Left colon (tissue), 2 donors: ENCODE measurements at regions not wholly inside any gene's neighbourhood (a gene's known extent, or its start where the extent isn't known, plus 50 kb on each side); places are given as distances from the start of the nearest gene placed in this dataset.
A peak's percentile ranks its signal among the peaks of the same experiment; 100 is the strongest.
"Not testable (repeated sequence)": the region's sequence is repeated elsewhere in the genome, so short reads cannot be mapped to it uniquely, and the experiment has no call there.

Experiments
- ATAC-seq: fragments of 200-7000 bp; cut with Tn5 transposase; one replicate; pipeline ENCODE4 v1.9.1; 2020; ENCODE audit warnings: mild to moderate bottlenecking, moderate library complexity
- DNase-seq, 2 donors: peaks; one replicate each; pipeline ENCODE4 v3.0.0-alpha.2; 2020
- intact Hi-C, 2 donors: fragments of 100-400 bp; cut with DNase I in 1 of 2; cut with micrococcal nuclease in 1 of 2; formaldehyde crosslinking; loops; one replicate each; pipeline versions ENCODE4 v1.11.2 to v1.14.0; 2022; cut with DNase I, micrococcal nuclease
- donor health status: DM: no; HTN: no; CAD: no.
- donor health status: DM: yes; HTN: yes; CAD: no.

DNA sequence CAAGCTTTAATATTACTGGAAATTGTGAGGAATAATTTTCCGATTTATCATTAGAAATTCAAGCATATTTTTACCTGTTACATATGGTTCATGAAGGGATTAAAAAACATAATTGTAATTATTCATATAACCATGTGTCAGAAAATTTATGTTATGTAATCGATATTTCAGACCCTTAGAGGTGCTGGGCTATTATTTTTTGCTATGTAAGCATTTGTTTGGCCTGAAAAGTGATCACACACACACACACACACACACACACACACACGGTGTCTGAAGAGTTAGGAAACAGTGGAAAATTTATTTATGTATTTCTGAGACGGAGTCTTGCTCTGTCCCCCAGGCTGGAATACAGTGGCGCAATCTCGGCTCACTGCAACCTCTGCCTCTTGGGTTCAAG is 375.5 kb downstream of the PTH2R start:
- intact Hi-C loops = no loop called here
- ATAC-seq = no peak

GRCh38 chr2:208783184-208783583 is 376.6 kb downstream of the PTH2R start:
- DNase-seq = no peak
- peak; percentile 66 for ATAC-seq
- intact Hi-C loops = no loop called here

More for the DNA sequence above, 375.5 kb downstream of the PTH2R start:
- no peak for DNase-seq

- intact Hi-C loops = not testable (repeated sequence)
Measured at GRCh38 chr2:208784774-208785173, 378.2 kb downstream of the PTH2R start.

GRCh38 chr2:208791257-208791656 is 384.7 kb downstream of the PTH2R start:
- intact Hi-C loops = no loop called here
- ATAC-seq = no peak
- no peak for DNase-seq

More at GRCh38 chr2:208784774-208785173, 378.2 kb downstream of the PTH2R start:
- not testable (repeated sequence) for DNase-seq, ATAC-seq

DNA sequence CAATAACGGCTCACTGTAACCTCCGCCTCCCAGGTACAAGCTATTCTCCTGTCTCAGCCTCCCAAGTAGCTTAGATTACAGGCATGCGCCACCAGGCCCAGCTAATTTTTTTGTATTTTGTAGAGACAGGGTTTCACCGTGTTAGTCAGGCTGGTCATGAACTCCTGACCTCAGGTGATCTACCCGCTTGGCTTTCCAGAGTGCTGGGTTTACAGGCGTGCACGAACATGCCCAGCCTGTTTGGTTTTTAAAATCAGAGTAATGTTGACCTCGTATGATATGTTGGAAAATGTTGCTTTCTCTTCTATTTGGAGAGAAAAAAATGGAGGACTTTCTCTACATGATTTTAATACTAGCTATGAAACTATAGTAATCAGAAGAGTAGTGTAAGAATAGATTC is 386.2 kb downstream of the PTH2R start:
- DNase-seq (no peak), ATAC-seq (no peak)
- intact Hi-C loops = no loop called here

DNA sequence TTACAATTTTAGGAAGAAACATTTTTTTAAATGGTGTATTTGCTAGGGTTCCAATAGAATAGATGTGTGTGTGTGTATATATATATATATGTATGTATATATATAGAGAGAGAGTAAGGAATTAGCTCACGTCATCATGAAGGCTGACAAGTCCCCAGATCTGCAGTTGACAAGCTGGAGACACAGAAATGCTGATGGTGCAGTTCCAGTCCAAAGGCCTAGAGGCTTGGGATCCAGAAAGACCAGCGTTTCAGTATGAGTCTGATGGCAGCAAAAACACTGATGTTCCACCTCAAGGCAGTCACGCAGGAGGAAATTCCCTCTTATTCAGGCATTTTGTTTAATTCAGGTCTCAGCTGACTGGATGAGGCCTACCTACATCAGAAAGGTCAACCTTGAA is 386.8 kb downstream of the PTH2R start:
- DNase-seq = no peak
- intact Hi-C loops = no loop called here
- no peak for ATAC-seq

GRCh38 chr2:208794288-208794975 is 387.8 kb downstream of the PTH2R start:
- intact Hi-C loops = no loop called here
- no peak for ATAC-seq
- no peak for DNase-seq

- DNase-seq (no peak), ATAC-seq (no peak)
- intact Hi-C loops = no loop called here
Measured at GRCh38 chr2:208798698-208799097, 392.1 kb downstream of the PTH2R start.

- DNase-seq = no peak
- intact Hi-C loops = no loop called here
- ATAC-seq = no peak
Measured at GRCh38 chr2:208799397-208799796, 392.8 kb downstream of the PTH2R start.

DNA sequence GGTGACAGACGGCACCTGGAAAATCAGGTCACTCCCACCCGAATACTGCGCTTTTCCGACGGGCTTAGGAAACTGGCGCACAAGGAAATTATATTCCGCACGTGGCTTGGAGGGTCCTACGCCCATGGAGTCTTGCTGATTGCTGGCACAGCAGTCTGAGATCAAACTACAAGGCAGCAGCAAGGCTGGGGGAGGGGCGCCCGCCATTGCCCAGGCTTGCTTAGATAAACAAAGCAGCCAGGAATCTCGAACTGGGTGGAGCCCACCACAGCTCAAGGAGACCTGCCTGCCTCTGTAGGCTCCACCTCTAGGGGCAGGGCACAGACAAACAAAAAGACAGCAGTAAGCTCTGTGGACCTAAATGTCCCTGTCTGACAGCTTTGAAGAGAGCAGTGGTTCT is 394.3 kb downstream of the PTH2R start:
- DNase-seq, intact Hi-C loops, ATAC-seq: not testable (repeated sequence)

DNA sequence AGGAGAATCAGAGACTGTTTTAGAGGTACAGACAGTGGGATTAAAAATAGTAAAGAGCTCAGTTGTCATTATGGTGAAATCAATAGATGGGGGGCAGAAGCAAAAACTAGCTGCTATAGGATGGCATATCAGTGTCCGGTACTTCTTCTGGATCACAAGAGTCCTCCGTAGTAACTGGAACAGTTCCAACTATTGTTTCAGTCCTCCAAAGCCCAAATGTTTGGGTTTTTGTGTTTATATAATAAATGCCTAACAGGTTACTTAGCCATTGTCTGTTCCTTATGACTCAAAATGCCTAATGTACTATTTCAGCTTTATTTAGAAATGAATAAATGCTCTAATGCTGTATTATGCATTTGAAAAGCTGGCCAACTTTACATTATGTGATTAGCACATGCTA is 401.2 kb downstream of the PTH2R start:
- no peak for ATAC-seq
- intact Hi-C loops = no loop called here
- no peak for DNase-seq

GRCh38 chr2:208811885-208812284 is 405.3 kb downstream of the PTH2R start:
- intact Hi-C loops, ATAC-seq: not testable (repeated sequence)
- peak in 1 of 2 donors; percentile 31 for DNase-seq

DNA sequence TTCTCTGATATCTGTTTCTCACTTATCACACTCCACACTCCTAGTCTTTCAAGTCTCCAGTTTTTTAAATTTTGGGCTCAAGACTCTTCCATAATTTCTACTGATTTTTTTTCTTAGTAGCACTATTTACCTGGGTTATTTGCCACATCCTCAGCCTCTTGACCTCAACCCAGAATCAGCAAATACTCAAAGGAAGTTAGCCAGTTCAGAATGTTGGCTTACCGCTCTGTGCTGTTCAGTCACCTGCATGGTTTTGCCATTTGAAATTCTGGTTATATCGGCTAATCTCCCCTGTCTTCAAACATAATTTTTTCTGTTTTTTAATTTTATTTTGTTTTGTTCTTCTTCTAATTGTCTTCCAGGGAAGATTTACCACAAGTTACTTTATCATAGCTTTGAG is 412.6 kb downstream of the PTH2R start:
- intact Hi-C loops = no loop called here
- no peak for ATAC-seq
- DNase-seq = no peak

GRCh38 chr2:208820014-208820688 is 413.6 kb downstream of the PTH2R start:
- peak; percentile 58 for ATAC-seq
- intact Hi-C loops = no loop called here
- no peak for DNase-seq

- ATAC-seq = peak; percentile 45
- intact Hi-C loops = no loop called here
- no peak for DNase-seq
Measured at GRCh38 chr2:208827109-208827508, 420.5 kb downstream of the PTH2R start.

DNA sequence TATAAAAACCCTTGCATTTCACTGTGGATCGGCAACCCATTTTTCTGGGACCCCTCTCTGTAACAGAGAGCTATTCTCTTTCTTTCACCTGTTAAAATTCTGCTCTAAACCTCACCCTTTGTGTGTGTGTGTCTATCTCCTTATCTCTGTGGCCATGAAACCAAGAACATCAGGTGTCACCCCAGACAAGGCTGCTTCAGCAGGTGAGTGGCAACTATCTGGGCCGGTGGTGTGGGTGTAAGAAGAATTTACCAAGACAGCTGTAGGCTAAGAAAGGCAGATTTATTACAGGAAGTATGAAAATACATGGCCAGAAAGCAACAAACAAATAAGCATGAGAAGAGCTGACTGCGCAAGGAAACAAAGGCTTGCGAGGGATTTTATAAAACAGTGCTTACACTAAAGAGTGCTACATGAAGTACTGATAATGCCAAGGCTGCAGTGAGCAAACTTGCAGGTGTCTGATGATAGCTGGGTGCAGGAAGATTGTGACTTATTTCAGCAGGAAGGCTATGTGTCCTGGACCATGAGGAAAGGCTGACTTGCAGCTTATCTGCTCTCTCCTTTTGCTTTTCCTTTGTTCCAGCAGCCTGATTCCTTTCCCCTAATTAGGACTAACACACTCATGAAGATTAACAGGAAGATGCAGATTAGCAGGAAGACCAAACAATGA is 421.1 kb downstream of the PTH2R start:
- intact Hi-C loops = no loop called here
- DNase-seq (no peak), ATAC-seq (peak; percentile 15)

DNA sequence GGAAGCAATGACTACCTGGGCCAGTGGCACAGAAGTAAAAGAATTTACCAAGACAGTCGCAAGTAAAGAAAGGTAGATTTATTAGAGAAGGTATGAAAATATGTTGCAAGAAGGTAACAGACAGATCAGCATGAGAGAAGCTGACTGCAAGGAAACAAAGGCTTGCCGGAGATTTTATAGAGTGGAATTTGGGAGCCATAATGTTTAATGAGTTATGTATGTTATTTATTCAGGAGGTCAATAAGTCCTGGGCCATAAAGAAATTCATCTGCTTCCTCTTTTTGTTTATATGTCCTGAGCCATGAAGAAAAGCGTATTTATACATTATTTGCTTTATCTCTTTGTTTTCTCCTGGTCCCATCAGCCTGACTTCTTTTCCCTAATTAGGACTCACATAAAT is 423.6 kb downstream of the PTH2R start:
- intact Hi-C loops = no loop called here
- ATAC-seq (peak; percentile 98), DNase-seq (no peak)

DNA sequence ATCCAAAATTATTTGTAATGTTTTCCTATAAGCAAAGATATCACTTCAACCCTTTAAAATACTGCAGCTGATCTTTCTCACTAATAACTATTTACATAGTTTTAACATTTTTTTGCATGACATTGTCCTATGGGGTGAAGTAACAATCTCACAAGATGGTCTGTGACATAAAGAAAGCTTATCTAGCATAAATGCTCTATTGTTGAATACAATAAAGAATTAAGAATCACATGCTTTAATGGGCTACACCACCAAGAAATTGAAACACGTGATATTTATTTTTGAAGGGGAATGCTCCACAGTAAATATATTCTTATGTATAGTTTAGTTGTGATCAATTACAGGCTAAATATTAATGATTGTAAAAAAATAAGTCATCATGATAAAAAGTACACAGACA is 441.1 kb downstream of the PTH2R start:
- intact Hi-C loops = no loop called here
- ATAC-seq (no peak), DNase-seq (no peak)

DNA sequence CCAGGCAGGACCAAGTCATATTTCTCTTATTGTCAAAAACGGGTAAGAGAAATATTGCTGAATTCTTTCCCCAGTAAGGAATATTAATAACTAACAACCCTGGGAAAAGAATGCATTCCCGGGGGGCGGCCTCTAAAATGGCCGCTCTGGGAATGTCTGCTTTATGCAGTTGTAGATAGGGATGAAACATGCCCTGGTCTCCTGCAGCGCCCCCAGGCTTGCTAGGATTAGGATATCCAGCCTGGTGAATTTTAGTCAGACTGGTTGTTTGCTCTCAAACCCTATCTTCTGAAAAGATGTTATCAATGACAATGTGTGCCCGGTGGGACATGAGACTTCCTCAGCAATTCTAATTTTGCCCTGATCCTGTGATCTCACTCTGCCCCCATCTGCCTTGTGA is 448.1 kb downstream of the PTH2R start:
- DNase-seq = no peak
- ATAC-seq = no peak
- intact Hi-C loops = no loop called here

DNA sequence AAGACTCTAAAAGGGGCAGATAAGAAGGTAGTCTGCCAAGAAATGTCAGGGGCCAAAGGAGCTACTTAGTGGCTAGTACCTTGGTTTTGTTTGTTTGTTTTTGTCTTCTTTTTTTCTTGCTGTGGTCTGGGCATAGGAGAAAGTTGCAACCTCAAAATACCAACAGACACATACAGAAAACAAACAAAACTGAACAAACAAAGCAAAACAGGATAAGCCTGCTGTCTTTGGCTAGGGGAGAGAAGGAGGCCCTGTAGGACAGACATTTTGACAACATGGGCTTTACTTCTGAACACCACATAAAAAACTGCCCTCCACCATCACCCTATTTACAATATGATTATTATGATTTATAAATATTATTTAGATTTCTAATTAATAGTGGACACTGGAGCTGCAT is 460.8 kb downstream of the PTH2R start:
- DNase-seq = no peak
- ATAC-seq = no peak
- intact Hi-C loops = no loop called here
